ENCODE measurements at regions not wholly inside any gene's neighbourhood (a gene's known extent, or its start where the extent isn't known, plus 50 kb on each side); places are given as distances from the start of the nearest gene placed in this dataset.

DNA sequence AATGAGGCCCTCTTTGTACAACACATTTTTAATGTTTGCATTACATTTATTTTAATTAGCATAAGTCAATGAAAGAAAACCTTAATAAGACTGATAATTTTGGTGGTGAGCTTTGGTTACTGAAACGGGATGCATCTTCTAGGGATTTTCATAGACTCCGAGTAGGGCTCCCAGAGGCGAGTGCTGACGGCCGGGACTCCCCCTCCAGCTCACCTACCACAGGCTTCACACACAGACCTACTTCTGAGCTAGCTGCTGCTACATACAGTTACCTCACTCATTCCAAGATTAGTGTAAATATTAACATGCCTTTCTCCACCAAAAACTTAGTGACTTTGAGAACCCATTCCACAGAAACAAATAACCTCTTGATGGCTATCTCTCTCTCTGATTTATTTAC is 271.1 kb downstream of the GALR1 start:
- DNase-seq (ENCODE audit: low read depth), result no peak

DNA sequence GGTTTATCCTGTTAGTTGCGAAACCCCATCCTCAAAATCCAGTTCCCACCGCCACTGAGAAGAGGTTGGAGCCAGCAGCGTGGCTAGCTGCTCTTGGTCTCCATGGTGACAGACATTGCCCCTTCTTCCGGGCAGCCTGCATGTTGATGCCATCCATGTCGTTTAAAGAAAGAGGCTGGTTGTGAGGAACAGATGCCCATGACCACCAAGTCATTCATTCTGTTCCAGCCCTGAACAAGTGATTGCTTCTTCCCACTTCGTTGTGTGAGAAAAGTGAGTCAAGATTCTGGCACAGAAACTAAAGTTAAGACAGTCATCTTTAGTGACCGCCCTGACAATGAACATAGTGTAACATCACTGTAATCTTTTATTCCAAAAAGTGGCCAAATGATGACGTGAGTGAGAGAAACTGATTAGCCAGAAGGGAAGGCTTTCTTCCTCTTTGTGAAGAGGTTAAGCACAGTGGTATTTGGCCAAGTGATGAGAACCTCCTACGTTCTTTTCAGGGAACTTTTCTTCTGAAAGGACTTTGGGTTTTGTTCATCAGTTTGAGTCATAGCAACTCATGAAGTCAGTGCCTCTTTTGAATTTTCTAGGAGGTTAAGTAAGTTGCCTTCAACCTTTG is 272.5 kb downstream of the GALR1 start:
- DNase-seq (ENCODE audit: low read depth), result no peak

DNA sequence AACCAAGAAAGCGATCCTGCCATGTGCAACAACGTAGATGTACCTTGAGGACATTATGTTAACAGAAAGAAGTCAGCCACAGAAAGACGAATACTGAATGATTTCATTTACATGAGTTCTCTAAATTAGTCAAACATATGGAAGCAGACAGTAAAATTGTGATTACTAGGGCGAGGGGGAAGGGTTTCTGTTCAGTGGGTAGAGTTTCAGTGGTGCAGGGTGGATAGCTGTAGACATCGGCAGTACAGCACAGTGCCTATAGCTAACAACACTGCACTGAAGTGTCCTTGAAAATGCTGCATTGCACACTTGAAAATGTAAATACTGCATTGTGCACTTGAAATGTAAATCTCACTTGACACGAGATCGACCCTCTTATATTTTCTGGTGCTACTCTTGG is 275.3 kb downstream of the GALR1 start:
- no peak for DNase-seq (ENCODE audit: low read depth)

GRCh38 chr18:77526962-77527361 is 277.3 kb downstream of the GALR1 start:
- no peak for DNase-seq (ENCODE audit: low read depth)

DNA sequence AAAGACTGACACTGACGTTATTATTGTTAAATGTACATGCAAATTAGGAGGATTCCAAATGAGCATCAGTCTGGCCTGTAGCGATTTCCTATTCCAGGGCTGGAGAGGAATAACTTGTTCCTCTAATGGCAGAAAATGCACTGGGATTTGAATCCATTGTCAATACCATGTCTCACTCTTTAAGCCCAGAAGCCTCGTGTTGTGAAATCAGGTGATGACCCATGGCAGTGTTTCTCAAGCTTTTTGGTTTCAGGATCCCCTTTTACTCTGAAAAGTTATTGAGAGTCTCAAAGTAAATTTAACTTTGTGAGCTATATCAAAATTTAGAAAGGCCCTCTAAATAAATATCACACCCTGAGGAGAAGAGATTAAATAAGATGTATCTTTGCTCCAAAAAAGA is 279.2 kb downstream of the GALR1 start:
- DNase-seq (ENCODE audit: low read depth), result no peak

DNA sequence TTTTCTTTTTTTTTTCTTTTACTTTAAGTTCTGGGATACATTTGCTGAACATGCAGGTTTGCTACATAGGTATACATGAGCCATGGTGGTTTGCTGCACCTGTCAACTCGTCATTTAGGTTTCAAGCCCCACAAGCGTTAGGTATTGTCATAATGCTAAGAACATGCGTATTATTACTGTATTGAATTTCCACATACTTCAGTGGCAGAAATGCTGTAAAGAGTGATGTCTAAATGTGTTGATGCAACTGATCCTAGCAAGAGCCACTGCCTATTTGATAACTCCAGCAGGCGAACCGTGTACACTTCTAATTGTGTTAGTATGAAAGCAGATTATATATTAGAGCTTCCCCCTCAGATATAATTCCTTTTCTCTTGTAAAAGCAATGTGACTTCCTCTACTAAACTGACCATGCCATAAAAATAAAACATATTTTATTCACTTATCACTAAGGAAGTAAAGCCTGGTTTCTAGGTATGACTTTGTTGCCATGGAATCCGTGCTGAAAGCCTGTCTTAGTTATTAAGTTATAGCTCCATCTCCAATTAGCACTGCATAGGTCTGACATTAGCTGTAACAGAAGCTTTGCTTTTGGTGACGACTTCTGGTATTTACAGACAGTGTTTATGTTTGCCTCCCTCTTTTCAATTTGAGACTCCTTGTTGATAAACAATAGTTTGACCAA is 280.0 kb downstream of the GALR1 start:
- no peak for DNase-seq (ENCODE audit: low read depth)

DNA sequence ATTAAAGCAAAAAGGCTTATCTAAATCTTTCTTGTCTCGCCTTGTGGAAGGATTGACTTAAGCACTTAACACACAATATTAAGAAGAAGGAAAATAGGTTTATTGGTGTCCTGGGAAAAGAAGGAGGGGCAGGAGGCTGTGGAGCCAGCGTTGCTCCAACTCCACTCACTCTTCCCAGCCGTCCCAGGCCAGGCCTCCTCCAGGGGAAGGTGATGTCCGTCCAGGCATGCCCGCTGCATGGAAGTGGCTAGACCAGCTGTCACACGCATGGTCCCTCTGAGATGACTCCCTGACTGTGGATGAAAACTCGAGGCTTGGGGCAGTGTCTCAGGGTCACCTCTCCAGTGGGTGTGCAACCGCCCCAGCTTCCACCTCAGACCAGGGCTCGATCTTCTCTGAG is 281.1 kb downstream of the GALR1 start:
- DNase-seq (ENCODE audit: low read depth), result no peak

DNA sequence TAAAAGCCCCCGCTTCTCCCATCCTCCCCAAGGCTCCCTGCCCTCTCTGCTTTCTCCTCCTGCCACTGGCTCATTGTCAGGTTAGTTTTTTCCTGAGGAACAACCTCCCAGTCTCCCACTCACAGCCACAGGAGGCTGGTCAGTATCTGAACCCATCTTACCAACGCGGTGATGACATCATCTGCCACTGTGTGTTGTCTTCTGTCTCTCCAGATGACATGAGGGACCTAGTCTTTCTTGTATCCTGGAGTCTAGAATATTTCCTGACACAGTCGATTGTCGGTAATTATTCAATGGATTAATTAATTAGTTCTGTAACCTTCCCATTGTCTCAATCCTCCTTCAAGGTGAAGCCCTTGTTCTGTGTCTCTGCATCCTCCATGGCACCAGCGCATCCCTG is 290.2 kb downstream of the GALR1 start:
- DNase-seq (ENCODE audit: low read depth), result no peak

- no peak for DNase-seq (ENCODE audit: low read depth)
These were observed 295.1 kb downstream of the GALR1 start for GRCh38 chr18:77544792-77545191.

DNA sequence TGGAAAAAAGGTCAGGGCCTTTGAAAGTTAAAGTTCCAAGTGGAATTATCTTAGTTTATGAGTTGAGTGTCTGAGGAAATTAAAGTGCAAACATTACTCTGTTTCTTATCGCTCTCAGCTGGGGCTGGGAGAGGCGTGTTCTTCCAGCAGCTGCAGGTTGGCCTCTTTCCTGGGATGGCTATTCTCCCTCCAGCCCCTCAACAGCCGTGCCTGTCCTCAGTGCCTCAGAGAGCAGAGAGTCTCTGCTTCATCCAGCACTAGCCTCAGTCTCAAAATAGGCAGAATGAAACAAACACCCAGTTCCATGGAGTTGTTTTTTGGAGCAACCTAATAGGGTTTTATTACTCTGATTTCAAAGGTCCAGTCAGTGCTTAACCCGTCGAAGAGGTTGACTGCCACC is 298.1 kb downstream of the GALR1 start:
- DNase-seq (ENCODE audit: low read depth), result no peak

DNA sequence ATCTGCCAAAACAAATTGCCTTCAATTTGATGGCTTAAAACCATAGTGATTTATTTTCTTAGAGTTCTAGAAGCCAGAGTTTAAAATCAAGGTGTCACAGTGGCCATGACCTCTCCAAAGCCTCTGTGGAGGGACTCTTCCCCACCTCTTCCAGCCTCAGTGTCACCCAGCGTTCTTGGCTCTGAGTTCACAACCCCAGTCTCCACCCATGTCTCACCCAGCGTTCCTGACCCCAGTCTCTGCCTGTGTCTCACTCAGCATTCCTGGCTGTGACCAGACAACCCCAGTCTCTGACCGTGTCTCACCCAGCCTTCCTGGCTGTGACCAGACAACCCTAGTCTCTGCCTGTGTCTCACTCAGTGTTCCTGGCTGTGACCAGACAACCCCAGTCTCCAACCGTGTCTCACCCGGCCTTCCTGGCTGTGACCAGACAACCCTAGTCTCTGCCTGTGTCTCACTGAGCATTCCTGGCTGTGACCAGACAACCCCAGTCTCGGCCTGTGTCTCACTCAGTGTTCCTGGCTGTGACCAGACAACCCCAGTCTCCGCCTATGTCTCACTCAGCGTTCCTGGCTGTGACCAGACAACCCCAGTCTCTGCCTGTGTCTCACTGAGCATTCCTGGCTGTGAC is 299.3 kb downstream of the GALR1 start:
- DNase-seq (ENCODE audit: low read depth), result no peak

DNA sequence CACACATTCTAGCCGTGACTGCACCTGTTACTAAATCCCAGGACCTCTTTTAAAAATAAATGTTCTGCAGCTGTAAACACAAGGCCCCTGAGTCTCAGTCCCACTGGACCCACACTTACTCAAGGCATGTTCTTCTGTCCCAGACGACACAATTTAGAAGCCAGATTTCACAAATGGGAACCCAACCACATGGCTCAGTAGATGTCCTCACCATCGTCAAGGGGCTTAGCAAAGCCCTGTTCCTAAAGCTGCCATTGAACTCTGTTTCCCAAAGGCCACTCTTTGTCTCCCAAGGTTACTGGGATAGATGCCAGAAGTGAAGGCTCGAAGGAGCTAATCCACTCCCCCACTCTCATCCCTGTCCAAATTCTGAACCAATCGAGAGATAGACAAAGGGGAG is 301.0 kb downstream of the GALR1 start:
- DNase-seq (ENCODE audit: low read depth), result no peak

DNA sequence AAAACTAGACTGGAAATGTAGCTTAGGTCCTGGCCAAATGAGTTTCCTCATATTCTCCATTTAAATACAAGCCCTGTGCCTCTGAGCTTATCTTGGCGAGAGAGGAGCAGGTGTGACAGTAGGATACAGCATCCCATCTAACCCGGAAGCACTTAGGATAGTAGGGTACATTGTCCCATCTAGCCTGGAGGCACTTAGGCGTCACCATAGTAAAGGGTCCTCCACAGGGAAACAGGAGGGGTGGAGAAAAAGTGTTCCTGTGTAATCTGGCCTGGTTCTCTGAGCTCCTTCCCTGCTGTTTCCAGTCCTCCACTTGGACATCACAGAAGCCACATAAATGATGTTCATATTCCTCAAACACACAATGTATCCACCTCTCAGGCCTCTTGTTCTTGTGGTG is 301.4 kb downstream of the GALR1 start:
- DNase-seq (ENCODE audit: low read depth), result no peak

GRCh38 chr18:77552945-77553344 is 303.3 kb downstream of the GALR1 start:
- DNase-seq (ENCODE audit: low read depth), result no peak

- DNase-seq (ENCODE audit: low read depth), result no peak
These were observed 304.4 kb downstream of the GALR1 start for GRCh38 chr18:77554061-77554460.

DNA sequence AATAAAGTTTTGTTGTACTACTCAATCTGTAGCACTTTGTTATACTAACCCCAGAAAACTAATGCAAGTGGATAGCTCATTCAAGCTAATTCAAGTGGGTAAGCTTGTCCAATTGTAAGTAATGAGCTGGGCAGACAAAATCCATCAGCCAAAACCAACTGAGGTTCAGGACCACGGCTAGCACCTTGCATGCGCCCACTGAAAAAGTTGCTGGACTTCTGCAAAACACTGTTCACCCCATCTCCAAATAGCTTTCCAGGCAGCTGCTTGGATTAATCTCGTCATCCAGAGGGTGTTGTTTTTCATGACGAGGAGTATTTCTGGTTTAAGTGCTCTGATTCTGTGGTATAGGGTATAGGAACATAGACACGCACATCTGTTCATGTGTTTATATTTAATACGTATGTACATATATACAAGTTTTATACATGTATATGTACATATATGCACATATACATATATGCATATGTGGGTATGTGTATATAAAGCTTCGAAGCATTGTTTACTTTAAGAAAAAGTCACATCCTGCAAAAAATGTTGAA is 307.5 kb downstream of the GALR1 start:
- no peak for DNase-seq (ENCODE audit: low read depth)

DNA sequence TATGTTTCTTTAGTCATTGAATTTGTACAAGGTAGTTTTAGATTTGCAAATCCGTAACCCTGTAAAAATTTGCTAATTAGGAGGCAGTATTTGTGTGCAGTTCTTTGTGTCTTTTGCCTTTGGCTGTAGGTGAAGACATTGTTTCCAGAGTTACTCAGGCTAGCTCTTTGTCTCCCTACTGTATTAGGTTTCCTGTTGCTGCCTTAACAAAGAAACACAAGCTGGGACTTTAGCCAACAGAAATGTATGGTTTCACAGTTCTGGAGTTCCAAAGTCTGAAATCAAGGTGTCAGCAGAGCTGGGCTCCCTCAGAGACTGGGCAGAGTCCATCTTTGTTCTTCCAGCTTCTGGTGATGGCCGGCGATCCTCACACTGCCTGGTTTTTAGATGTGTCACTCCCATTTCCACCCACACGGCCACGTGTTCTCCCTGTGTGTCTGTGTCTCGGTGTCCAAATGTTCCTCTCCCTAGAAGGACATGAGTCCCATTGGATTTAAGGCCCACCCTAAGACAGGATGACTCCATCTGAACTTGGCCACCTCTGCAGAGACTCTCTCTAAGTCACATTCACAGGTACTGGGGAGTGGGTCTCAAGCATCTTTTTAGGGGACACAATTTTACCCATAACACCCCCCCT is 309.7 kb downstream of the GALR1 start:
- DNase-seq (ENCODE audit: low read depth), result no peak

DNA sequence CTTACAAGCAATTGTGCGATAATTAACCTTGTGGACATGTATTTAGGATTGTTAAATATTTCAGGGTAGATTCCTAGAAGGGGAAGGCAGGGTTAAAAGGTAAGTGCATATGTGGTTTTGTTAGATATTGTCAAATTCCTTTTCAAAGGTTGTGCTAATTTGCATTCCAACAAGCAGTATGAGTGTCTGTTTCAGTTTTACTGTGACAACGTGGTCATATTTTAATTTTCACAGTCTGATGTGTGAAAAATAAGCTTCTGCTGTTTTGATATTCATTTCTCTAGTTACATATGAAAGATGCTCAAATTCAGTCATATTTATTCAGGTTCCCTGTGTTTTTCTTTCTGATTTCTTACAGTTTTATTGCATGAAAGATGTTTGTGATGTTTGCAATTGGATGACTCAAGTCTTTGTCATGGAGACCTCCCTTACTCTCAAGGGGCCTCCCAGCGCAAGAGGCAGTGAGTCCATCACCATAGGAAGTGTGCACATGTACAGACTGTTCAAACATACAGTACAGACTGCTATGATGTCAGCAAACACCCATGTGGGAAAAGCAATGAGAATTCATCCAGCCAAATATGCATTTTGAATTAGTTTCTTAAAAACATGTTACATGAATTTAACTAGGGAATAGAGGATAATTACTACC is 310.8 kb downstream of the GALR1 start:
- DNase-seq (ENCODE audit: low read depth), result no peak

DNA sequence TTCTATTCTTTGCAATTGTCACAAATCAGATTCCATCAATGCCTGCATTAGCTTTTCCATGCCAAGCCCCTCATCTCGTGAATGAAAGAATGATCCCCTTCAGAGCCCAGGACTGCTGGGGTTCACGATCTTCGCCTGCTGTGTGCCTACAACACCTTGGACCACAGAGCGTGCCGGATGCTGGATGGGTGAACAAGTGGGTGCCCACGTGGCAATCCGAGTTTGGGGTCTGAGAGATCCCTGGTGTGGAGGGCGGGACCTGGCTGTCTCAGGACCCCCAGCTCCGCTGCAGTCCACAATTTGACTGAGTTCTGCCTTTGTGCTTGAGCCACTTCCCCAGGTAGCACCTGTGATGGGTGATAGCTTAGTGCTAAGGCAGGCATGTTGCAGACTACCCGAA is 317.0 kb downstream of the GALR1 start:
- DNase-seq (ENCODE audit: low read depth), result no peak

DNA sequence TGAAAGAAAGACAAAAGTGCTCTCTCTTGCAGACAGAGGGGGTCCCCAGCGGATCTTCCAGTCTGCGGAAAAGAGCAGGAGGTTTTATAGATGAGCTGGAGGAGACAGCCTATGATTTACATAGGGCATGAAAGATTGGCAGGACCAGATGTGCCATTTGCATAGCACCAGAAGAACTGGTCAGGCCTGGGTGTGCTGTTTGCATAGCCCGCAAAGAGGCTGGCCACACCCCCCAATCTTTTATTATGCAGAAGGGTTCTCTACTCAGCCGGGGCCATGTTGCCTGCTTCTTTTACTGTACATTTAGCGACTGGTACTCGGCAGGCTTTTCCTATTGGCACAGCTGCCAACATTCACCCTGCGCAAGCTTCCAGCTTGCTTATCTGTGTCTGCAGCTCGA is 317.6 kb downstream of the GALR1 start:
- DNase-seq (ENCODE audit: low read depth), result no peak

GRCh38 chr18:77571743-77572142 is 322.1 kb downstream of the GALR1 start:
- no peak for DNase-seq (ENCODE audit: low read depth)

DNA sequence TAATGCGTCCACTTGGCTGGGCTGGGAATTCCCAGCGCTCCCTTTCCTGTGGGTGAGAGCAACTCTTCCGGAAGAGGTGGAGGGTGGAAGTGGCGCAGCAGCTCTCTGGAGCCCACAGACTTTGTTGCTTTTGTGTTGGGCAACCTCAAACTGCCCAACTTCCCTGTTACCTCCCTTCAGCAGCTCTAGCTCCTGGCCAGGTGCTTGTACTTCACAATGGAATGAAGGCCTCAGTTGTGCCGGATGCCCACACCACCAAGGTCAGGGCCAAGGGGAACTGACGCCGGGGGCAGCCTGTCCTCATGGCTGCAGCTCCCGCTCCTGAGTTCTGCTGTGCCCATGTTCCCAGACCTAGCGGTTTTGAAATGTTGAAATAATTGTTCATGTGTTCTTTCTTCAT is 322.9 kb downstream of the GALR1 start:
- no peak for DNase-seq (ENCODE audit: low read depth)
